GM12874 (cell line): ENCODE measurements at regions not wholly inside any gene's neighbourhood (a gene's known extent, or its start where the extent isn't known, plus 50 kb on each side); places are given as distances from the start of the nearest gene placed in this dataset.

ENCODE experiments used
- CTCF ChIP-seq: IDR thresholded peaks from 2 replicates; pipeline ENCODE4 v1.5.1; 2011; ENCODE audit warnings: low read depth, mild to moderate bottlenecking, control low read depth, low read length, moderate library complexity; ENCODE audit not compliant: insufficient read depth

DNA sequence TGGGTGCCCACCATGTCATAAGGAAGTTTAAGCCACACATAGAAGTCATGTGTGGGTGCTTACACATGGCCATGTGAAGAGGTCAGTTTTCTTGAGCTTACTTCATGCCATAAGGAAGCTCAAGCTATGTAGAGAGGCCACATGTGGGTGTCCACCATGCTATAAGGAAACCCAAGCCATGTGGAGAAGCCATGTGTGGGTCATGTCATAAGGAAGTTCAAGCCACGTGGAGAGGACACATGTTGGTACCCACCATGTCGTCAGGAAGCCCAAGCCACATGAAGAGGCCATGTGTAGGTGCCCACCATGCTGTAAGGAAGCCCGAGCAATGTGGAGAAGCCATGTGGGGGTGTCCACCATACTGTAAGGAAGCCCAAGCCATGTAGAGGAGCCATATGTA lies 1089.2 kb upstream of the AUTS2 start:
- TF ChIP-seq CTCF, result no peak

GRCh38 chr7:68509603-68510002 lies 1088.7 kb upstream of the AUTS2 start:
- no peak for TF ChIP-seq CTCF

DNA sequence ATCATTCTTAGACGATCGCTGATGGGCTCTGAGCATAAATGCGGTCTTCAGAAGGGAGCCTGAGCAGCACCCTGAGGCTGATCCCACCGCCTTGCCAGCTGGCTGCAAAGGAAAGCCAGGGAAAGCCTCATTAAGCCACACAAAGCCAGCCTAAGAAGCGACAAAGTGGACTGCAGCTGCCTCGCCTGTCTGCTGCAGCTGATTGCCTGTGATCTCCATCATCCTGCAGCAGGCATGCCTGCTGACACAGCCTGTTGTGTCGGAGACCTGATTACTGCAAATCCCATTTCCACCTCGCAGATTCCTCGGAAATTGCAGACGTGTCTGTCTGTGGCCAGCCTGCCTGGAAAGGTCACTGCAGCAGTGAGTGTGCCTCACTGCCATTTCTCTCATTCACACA lies 1087.0 kb upstream of the AUTS2 start:
- TF ChIP-seq CTCF, result no peak

- TF ChIP-seq CTCF, result no peak
These were observed 1085.8 kb upstream of the AUTS2 start for GRCh38 chr7:68512466-68512865.

- TF ChIP-seq CTCF, result no peak
These were observed 1080.2 kb upstream of the AUTS2 start for GRCh38 chr7:68518060-68518459.

- TF ChIP-seq CTCF, result no peak
These were observed 1074.1 kb upstream of the AUTS2 start for GRCh38 chr7:68524126-68524525.

- no peak for TF ChIP-seq CTCF
These were observed 1069.1 kb upstream of the AUTS2 start for GRCh38 chr7:68529221-68529620.

- TF ChIP-seq CTCF, result no peak
These were observed 1063.0 kb upstream of the AUTS2 start for GRCh38 chr7:68535266-68535665.
